NB4 (cell line): ENCODE measurements at regions not wholly inside any gene's neighbourhood (a gene's known extent, or its start where the extent isn't known, plus 50 kb on each side); places are given as distances from the start of the nearest gene placed in this dataset.

Experiments used
- MYC ChIP-seq: IDR thresholded peaks from 2 replicates; pipeline ENCODE4 v1.6.1; 2011; ENCODE audit warnings: low read depth, low read length
- POLR2A ChIP-seq: IDR thresholded peaks from 2 replicates; pipeline ENCODE4 v1.6.1; 2011; ENCODE audit warnings: mild to moderate bottlenecking; ENCODE audit not compliant: insufficient read length; ENCODE audit errors: extremely low read depth
- TF ChIP-seq, protein P1 (sequence below): IDR thresholded peaks from one replicate; pipeline ENCODE4 v1.5.1; 2012; ENCODE audit warnings: low read depth, low read length
- TF ChIP-seq, protein P2 (sequence below): IDR thresholded peaks from 2 replicates; pipeline ENCODE4 v1.6.1; 2011; ENCODE audit warnings: low read depth, low read length

DNA sequence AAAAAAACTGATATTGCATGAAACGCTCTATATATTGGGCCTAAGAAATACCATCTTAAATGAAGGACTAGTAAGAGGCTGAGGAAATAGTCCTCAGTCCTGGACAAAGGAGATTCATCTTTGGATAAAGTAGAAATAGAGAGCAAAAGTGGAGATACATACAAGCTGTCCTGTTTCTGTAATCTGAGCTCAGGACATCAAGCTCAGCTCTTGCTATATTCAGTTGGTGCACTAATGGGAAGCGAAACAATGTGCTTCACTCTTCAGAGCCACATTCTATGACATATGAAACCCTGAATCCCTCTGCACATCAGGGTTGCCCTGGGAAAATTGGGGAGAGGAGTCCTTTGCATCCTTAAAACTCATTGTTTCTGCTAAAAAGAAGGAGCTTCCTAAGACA, 290.7 kb downstream of the VPS13C start:
- TF ChIP-seq, protein P1, sequence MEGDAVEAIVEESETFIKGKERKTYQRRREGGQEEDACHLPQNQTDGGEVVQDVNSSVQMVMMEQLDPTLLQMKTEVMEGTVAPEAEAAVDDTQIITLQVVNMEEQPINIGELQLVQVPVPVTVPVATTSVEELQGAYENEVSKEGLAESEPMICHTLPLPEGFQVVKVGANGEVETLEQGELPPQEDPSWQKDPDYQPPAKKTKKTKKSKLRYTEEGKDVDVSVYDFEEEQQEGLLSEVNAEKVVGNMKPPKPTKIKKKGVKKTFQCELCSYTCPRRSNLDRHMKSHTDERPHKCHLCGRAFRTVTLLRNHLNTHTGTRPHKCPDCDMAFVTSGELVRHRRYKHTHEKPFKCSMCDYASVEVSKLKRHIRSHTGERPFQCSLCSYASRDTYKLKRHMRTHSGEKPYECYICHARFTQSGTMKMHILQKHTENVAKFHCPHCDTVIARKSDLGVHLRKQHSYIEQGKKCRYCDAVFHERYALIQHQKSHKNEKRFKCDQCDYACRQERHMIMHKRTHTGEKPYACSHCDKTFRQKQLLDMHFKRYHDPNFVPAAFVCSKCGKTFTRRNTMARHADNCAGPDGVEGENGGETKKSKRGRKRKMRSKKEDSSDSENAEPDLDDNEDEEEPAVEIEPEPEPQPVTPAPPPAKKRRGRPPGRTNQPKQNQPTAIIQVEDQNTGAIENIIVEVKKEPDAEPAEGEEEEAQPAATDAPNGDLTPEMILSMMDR = no peak
- TF ChIP-seq, protein P2, sequence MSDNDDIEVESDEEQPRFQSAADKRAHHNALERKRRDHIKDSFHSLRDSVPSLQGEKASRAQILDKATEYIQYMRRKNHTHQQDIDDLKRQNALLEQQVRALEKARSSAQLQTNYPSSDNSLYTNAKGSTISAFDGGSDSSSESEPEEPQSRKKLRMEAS = no peak
- TF ChIP-seq POLR2A (no peak), MYC (no peak)
